DND-41 (cell line): ENCODE measurements at regions not wholly inside any gene's neighbourhood (a gene's known extent, or its start where the extent isn't known, plus 50 kb on each side); places are given as distances from the start of the nearest gene placed in this dataset.

Experiments used
- EZH2 ChIP-seq: IDR thresholded peaks from 3 replicates; pipeline ENCODE4 v1.6.1; 2012; ENCODE audit warnings: borderline replicate concordance, low read depth, mild to moderate bottlenecking, moderate library complexity, low read length, inconsistent platforms; ENCODE audit not compliant: severe bottlenecking
- TF ChIP-seq, protein P1 (sequence below): IDR thresholded peaks from 2 replicates; pipeline ENCODE4 v1.5.1; 2012; ENCODE audit warnings: borderline replicate concordance, low read length, moderate library complexity, mild to moderate bottlenecking; ENCODE audit not compliant: poor library complexity, severe bottlenecking; ENCODE audit errors: extremely low read depth

DNA sequence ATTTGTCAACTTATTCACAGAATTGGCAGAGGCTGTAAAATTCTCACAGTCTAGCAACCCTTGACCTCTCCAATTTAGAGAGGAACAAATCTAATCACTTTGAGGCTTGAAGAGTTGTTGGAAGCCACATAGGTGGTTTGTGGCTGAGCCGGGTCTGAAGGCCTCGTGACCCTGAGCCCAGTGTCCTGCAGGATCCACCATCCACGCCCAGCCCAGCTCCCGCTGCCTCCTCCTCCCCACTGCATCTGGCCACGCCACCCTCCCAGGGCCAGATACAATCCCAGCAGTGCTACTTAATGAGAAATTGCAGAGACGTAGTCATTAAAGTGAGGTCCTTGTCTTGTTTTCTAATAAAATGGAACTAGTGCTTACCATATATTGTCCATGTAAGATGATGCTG lies 81.4 kb upstream of the SHH start:
- TF ChIP-seq, protein P1, sequence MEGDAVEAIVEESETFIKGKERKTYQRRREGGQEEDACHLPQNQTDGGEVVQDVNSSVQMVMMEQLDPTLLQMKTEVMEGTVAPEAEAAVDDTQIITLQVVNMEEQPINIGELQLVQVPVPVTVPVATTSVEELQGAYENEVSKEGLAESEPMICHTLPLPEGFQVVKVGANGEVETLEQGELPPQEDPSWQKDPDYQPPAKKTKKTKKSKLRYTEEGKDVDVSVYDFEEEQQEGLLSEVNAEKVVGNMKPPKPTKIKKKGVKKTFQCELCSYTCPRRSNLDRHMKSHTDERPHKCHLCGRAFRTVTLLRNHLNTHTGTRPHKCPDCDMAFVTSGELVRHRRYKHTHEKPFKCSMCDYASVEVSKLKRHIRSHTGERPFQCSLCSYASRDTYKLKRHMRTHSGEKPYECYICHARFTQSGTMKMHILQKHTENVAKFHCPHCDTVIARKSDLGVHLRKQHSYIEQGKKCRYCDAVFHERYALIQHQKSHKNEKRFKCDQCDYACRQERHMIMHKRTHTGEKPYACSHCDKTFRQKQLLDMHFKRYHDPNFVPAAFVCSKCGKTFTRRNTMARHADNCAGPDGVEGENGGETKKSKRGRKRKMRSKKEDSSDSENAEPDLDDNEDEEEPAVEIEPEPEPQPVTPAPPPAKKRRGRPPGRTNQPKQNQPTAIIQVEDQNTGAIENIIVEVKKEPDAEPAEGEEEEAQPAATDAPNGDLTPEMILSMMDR, result no peak
- no peak for TF ChIP-seq EZH2
